ENCODE measurements at regions not wholly inside any gene's neighbourhood (a gene's known extent, or its start where the extent isn't known, plus 50 kb on each side); places are given as distances from the start of the nearest gene placed in this dataset.

DNA sequence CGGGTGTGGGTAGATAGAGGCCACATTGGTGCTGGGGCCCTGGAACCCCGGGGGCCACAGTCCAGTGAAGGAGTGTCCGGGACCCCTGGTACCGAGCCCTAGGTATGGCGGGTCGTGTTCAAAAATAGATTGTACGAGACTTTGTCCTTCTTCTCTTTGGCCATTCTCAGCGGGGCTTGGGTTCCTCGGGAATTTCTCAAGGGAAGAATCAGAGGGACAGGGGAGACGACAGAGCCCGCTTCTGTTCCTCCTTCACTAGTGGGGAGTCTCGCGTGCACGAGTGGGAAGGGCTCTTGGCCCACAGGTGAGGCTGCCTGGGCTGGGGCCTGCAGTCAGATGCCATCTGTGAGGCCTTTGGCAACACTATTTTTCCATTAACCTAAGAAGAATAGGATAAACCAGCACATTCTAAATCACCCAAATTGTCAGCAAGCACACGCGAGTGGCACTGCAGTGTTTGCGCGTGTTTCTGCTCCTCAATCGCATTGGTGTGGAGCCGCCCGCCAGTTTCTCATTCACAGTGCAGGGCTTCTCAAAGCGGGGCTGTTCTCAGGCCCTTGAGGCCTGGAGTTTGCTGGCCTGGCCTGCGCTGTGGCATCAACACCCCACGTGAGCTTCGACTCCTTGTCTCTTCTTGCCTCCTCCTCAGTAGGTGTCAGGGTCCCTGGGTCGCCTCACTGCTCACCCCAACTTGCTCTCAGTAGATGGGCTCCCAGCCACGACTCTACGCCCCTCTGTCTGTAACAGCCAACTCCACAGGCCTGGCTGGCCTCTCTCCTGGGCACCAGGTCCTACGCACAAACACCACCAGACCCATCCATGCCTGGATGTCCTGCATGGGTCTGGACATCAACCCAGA, 187.6 kb upstream of the SHH start:
- Histone ChIP-seq H3K4me3 (no peak overlapping the region), H3K4me1 (no peaks in the 10 kb centered on the region), H3K36me3 (no peaks in the 10 kb centered on the region), H3K9me3 (no peaks in the 10 kb centered on the region), H3K27ac (no peak overlapping the region), H3K27me3 (peaks cover 20% of the 10 kb centered on the region)
- no peak for TF ChIP-seq POLR2AphosphoS5 (IDR thresholded peaks at IDR 0.05)
- TF ChIP-seq EP300 (IDR thresholded peaks at IDR 0.05) = no peak
- TF ChIP-seq, protein P1, sequence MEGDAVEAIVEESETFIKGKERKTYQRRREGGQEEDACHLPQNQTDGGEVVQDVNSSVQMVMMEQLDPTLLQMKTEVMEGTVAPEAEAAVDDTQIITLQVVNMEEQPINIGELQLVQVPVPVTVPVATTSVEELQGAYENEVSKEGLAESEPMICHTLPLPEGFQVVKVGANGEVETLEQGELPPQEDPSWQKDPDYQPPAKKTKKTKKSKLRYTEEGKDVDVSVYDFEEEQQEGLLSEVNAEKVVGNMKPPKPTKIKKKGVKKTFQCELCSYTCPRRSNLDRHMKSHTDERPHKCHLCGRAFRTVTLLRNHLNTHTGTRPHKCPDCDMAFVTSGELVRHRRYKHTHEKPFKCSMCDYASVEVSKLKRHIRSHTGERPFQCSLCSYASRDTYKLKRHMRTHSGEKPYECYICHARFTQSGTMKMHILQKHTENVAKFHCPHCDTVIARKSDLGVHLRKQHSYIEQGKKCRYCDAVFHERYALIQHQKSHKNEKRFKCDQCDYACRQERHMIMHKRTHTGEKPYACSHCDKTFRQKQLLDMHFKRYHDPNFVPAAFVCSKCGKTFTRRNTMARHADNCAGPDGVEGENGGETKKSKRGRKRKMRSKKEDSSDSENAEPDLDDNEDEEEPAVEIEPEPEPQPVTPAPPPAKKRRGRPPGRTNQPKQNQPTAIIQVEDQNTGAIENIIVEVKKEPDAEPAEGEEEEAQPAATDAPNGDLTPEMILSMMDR (IDR thresholded peaks at IDR 0.05) = no peak
- TF ChIP-seq POLR2A (IDR thresholded peaks at IDR 0.05) = no peak
- 93% methylated on average over 29 of the region's 29 CpGs for WGBS
- peak in 1 of 2 donors; percentile 49 for DNase-seq (ENCODE audit: low spot score in 2 of 2)

DNA sequence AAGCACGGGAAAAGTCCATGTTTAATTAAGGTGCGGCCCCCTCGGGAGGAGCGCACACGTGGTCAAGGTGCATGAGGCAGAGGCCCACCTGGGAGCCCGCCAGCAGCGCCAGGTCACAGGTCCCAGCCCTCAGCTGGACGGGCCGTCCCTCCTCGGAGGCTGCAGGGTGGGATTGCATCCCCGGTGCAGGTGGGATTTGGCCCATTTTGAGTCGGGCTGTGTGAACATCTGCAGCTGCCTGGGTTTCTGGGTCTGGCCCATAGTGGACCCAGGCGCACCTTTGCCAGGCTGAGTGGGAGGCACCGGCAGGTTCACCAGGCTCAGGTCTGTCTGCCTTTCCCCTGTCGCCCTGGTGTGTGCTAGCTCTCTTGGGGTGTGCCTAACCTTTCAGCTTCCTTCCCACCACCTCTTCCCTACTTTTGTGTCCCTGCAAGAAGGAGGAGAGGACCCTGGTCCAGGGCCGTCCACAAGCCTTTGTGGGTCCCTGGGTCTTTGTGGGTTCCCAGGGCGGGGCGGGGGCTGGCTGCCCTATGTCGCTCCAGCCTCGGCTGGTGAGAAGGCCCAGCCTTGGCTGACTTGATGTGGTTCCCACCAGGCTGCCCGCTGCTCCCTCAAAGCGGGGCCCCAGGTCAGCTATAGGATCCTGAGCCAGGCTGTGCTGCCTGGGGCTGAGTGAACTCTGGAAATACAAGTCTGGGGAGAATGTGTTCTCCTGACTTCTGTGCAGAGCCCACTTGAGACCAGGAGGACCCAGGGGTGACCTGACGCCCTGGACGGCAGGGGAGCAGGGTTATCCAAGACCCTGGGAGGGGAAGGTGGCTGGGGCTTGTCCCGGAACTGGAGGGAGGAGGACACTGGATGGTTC, 186.7 kb upstream of the SHH start:
- Histone ChIP-seq H3K4me1 (no peaks in the 10 kb centered on the region), H3K36me3 (no peaks in the 10 kb centered on the region), H3K27ac (no peak overlapping the region), H3K4me3 (no peak overlapping the region), H3K27me3 (peaks cover 20% of the 10 kb centered on the region), H3K9me3 (no peaks in the 10 kb centered on the region)
- no peak for DNase-seq (ENCODE audit: low spot score in 2 of 2)
- 91% methylated on average over 21 of the region's 25 CpGs for WGBS
- TF ChIP-seq POLR2AphosphoS5 (IDR thresholded peaks at IDR 0.05) (no peak), EP300 (IDR thresholded peaks at IDR 0.05) (no peak), POLR2A (IDR thresholded peaks at IDR 0.05) (no peak)
- TF ChIP-seq, protein P1 (IDR thresholded peaks at IDR 0.05) = no peak

DNA sequence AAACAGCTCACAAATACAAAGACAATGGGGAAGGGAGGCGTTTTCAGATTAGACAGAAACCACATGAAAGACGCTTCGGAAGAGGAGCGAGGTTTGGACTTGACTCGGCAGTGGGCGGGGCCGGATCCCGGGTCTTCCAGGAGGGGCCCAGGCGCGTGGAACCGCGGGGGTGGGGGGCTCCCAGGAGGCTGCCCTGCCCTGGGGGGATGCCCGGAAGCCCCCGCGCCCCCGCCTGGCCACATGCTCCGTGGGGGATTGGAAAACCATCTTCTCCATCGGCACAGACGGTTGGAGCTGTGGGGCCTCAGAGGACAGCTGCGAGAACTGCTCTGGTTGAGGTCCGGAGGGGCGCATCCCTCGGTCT, 186.0 kb upstream of the SHH start:
- no peaks in the 10 kb centered on the region for H3K9me3 ChIP-seq
- 47% methylated on average over 5 of the region's 23 CpGs for WGBS
- no peaks in the 10 kb centered on the region for H3K4me1 ChIP-seq
- peaks cover 20% of the 10 kb centered on the region for H3K27me3 ChIP-seq
- TF ChIP-seq POLR2A (IDR thresholded peaks at IDR 0.05) (no peak), POLR2AphosphoS5 (IDR thresholded peaks at IDR 0.05) (no peak), EP300 (IDR thresholded peaks at IDR 0.05) (no peak)
- TF ChIP-seq, protein P1 (IDR thresholded peaks at IDR 0.05) = no peak
- no peak overlapping the region for H3K4me3 ChIP-seq
- DNase-seq (ENCODE audit: low spot score in 2 of 2) = peak in 1 of 2 donors; percentile 51
- H3K36me3 ChIP-seq = no peaks in the 10 kb centered on the region
- H3K27ac ChIP-seq = no peak overlapping the region

DNA sequence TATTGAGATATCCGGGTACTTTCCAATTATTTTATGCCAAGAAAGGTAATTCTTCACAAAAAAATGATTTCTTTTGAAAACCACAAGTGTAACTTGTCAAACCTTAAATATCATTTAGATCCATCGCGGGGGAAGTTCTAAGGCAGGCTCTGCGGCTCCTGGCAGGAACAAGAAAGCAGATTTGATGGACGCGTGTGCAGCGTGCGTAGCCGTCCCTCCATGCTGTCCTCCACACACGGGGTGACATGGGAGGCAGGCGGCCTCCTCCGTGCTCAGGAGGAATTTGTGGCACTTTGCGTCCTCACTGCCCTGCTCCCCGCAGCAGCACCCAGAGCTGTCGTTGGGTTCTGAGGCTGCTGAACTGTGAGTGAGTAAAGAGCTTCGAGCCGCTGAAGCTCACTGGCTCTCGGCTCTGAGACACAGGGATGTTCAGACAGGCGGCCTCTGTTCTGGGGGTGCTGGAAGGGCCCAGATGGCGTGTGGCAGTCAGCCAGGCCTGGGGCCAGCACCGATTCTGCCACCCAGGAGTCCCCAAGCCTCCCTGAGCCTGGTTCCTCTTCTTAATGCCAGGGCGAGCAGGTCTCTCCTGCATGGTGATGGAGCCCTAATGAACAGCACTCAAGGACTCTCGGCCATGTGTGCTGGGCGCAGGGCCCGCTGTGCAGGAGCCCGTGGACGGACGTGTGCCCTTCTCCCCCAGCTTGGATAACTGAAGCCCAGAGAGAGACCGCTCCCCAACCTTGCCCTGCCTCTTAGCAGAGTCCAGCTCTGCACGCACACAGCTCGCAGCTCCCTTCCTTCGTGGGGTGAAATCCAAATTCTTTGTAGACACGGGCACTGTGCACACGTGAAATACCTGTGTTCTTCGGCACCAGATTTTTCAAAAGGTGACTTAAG, 185.4 kb upstream of the SHH start:
- Histone ChIP-seq H3K36me3 (no peaks in the 10 kb centered on the region), H3K9me3 (no peaks in the 10 kb centered on the region), H3K4me1 (no peaks in the 10 kb centered on the region), H3K27me3 (peaks cover 20% of the 10 kb centered on the region), H3K27ac (no peak overlapping the region), H3K4me3 (no peak overlapping the region)
- DNase-seq (ENCODE audit: low spot score in 2 of 2) = peak in 1 of 2 donors; percentile 37
- TF ChIP-seq EP300 (IDR thresholded peaks at IDR 0.05) = no peak
- TF ChIP-seq POLR2A (IDR thresholded peaks at IDR 0.05) = no peak
- TF ChIP-seq, protein P1 (IDR thresholded peaks at IDR 0.05) = no peak
- no peak for TF ChIP-seq POLR2AphosphoS5 (IDR thresholded peaks at IDR 0.05)
- WGBS = 40% methylated on average over 18 of the region's 35 CpGs

Data from suprapubic skin (tissue), 4 donors.